HG03196 (cell line): ENCODE measurements at regions not wholly inside any gene's neighbourhood (a gene's known extent, or its start where the extent isn't known, plus 50 kb on each side); places are given as distances from the start of the nearest gene placed in this dataset.
A peak's percentile ranks its signal among the peaks of the same experiment; 100 is the strongest.
"Not testable (repeated sequence)": the region's sequence is repeated elsewhere in the genome, so short reads cannot be mapped to it uniquely, and the experiment has no call there.

Experiments used
- ATAC-seq: cut with Tn5 transposase; IDR thresholded peaks from one replicate; pipeline ENCODE4 v1.9.1; 2021; ENCODE audit not compliant: unreplicated experiment

GRCh38 chr9:22170556-22170955, 161.5 kb upstream of the CDKN2B start:
- no peak for ATAC-seq

- no peak for ATAC-seq
Observed at GRCh38 chr9:22170990-22171670, 162.0 kb upstream of the CDKN2B start.

DNA sequence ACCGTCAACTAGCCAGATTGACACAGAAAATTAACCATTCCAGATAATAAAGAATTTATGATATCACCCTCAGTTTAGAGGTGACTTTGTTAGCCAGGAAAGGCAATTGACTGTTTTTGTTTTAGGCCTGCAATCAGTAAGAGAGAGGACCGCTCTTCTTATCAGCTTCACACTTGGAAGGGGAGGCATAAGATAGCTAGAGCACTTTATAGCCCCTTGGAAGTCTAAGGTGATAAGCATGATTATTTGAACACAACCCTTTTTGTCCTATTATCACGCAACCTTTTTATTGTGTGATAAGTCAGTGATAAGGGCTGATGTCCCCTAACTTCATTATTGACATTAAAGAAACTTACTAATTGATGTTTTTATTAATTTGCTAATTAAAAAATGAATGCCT, 162.6 kb upstream of the CDKN2B start:
- no peak for ATAC-seq

GRCh38 chr9:22173908-22174307, 164.8 kb upstream of the CDKN2B start:
- no peak for ATAC-seq

GRCh38 chr9:22175972-22176545, 167.0 kb upstream of the CDKN2B start:
- no peak for ATAC-seq

DNA sequence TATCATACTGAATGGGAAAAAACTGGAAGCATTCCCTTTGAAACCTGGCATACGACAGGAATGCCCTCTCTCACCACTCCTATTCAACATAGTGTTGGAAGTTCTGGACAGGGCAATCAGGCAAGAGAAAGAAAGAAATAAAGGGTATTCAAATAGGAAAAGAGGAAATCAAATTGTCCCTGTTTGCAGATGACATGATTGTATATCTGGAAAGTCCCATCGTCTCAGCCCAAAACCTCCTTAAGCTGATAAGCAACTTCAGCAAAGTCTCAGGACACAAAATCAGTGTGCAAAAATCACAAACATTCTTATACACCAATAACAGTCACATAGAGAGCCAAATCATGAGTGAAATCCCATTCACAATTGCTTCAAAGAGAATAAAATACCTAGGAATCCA, 171.9 kb upstream of the CDKN2B start:
- ATAC-seq = not testable (repeated sequence)

DNA sequence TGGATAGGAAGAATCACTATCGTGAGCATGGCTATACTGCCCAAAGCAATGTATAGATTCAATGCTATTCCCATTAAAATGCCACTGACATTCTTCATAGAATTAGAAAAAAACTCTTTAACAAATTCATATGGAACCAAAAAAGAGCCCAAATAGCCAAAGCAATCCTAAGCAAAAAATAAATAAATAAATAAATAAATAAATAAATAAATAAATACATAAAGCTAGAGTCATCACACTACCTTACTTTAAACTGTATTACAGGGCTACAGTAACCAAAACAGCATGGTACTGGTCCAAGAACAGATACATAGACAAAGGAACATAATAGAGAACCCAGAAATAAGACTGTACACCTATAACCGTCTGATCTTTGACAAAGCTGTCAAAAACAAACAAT, 180.4 kb upstream of the CDKN2B start:
- ATAC-seq = no peak

DNA sequence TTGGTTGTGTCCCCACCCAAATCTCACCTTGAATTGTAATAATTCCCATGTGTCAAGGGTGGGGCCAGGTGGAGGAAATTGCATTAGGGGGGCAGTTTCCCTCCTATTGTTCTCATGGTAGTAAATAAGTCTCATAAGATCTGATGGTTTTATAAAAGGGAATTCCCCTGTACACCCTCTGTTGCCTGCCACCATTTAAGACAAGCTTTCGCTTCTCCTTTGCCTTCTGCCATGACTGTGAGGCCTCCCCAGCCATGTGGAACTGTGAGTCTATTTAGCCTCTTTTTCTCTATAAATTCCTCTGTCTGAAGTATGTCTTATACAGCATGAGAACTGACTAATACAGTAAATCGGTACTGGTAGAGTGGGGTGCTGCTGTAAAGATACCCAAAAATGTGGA, 187.9 kb upstream of the CDKN2B start:
- peak; percentile 73 for ATAC-seq

- ATAC-seq = no peak
Observed at GRCh38 chr9:22198681-22199080, 189.6 kb upstream of the CDKN2B start.

DNA sequence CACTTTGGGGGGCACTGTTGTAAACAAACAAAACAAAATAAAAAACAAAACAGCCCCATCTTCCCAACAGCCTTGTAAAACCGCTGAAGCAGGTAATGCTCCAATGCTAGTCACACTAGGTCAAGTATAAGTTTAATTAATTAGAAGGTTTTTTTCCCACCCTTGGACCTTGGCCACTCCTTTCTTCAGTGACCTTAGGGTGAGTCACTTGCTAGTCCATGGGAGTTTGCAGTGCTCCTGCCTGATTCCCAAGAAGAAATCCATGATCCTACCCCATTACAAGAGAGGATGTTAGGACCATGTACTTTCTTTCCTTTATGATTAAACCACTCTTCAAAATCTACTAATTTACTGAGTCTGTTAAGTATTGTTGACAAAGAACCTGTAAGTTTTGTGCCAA, 192.2 kb upstream of the CDKN2B start:
- ATAC-seq = no peak

DNA sequence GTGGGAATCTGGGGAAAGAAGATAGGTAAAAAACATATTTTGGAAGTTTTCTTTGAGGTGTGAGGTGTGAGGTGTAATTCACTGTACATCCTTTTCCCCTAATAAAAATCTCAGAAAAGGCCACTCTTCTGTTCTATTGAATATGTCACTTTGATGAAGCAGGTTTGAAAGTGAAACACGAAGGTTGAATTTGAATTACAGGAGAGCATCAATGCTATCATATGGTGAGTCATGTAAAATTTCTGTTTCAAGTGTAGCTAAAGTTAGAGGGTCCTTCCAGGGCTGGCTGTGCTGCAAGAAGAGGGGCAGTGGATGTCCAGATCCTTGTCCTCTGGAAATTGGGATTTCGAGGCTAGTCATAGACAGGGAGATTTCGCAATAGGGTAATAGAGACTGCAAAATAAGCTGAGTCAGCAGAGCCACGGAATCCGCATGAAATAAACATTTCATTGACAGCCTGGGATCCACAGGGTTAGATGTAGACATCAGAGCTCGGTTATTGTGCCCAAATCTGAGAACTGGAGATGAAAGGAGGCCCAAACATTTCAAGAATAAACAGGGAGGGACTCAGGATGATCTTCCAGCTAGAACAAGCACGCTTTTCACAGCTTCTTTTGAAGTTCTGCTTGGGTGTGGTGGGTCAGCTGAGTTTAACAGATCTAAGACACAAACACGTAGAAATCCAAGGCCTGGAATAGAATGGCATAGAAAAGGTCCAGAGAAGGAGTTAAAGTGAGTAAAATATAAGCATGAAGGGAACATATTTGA, 194.4 kb upstream of the CDKN2B start:
- ATAC-seq = no peak

GRCh38 chr9:22204240-22204639, 195.1 kb upstream of the CDKN2B start:
- ATAC-seq = no peak

DNA sequence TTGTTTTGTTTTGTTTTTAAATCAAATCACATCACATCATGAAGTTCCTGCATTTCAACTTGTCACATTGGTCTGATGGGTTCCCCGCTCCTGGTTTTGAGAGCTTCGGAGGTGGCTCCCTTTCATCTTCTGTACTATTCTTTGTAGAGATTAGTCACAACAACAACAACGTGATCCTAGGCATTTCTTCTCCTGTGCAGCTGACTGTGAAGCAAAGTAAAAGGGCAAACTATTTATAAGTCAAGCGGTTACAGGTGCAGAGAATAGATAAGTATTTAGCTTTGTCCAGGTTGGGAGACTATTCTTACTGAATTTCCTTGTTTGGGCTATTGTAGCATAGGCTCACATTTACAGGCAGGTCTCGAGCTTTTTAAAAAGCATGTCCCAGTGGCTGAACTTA, 197.7 kb upstream of the CDKN2B start:
- no peak for ATAC-seq

- ATAC-seq = no peak
Observed at GRCh38 chr9:22208846-22209585, 199.9 kb upstream of the CDKN2B start.

DNA sequence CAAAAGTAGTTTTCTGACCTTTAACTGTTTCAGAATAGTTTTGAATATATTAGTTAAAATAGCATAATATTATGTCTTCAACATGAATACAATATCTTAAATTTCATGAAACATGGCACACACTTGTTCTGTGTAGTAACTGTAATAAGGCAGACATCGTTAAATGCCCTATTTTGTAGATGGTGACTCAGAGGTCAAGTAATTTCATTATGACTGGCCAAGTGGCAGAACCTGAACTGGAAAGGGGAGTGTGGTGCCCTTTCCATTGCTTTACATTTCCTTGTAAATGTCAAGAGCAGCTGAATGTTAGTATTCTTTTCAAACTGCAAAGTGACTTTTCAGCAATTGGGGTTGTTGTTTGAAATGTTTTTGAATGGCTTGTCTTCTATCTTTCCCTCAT, 201.2 kb upstream of the CDKN2B start:
- ATAC-seq = no peak

GRCh38 chr9:22210936-22211335, 201.8 kb upstream of the CDKN2B start:
- no peak for ATAC-seq

DNA sequence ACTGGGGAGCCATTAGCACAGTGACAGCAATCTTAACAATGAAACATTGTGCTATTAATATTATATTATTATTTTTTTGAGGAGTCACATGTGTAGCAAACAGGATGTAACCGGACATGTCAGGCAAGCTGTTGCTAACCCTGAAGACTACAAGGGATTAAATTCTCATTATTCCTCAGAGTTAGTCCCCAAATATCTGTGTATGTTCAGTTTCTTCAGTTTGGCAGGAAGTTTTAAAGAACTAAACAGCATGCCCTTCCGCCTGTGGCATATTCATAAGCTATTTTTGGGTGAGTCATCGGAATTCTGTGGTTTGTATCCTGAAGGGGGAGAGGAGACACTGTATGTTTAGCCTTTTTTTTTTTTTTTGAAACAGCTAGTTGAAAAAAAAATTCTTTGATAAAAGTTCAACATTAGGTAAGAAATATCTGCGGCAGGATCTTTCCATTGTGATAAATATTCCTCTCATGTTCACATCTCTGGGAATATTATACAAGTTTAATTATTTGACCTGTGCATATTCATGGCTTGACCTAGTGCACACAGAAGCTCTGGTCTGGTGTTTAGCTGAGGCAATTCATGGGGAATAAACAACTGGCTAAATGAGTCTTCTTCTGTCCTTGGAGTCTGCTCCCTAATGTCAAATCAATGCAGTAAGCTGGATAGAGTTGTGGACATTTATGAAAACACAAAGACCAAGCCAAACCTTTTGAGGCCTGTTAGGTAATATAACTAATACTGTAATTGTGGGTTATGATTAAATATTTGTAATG, 202.7 kb upstream of the CDKN2B start:
- no peak for ATAC-seq

GRCh38 chr9:22214021-22214420, 204.9 kb upstream of the CDKN2B start:
- ATAC-seq = no peak

- no peak for ATAC-seq
Observed at GRCh38 chr9:22214497-22215031, 205.5 kb upstream of the CDKN2B start.

DNA sequence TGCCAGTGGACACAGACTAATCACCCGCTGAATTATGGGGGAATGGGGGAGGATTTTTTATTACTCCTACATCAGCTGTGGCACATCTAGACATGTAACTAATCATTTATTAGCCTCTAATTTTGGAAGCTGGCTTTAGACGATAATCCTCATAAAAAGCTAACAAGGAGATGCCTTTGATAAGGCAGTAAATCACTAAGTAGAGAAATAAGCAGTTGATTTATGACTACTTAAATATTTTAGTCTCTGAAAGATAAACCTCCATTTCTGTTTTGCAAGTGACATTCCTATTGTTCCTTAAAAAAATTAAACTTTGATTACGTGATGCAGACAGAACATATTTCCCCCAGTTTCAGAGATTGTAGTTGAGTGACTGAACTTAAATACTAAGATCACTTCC, 206.4 kb upstream of the CDKN2B start:
- no peak for ATAC-seq

GRCh38 chr9:22216730-22217172, 207.6 kb upstream of the CDKN2B start:
- no peak for ATAC-seq
